K562 (cell line): ENCODE measurements at regions not wholly inside any gene's neighbourhood (a gene's known extent, or its start where the extent isn't known, plus 50 kb on each side); places are given as distances from the start of the nearest gene placed in this dataset.

Experiments
- CTCF ChIP-seq, 3 experiments: IDR thresholded peaks in 2 of 3; conservative IDR thresholded peaks in 1 of 3; 2 replicates each; pipeline ENCODE4 v1.5.1; 2011 to 2012; ENCODE audit warnings: low read length in 3 of 3, mild to moderate bottlenecking in 3 of 3, control low read depth in 2 of 3, improper control_type of control experiment in 1 of 3, inconsistent platforms in 1 of 3, low read depth in 1 of 3, mixed read lengths in 1 of 3, moderate library complexity in 1 of 3; ENCODE audit not compliant: insufficient read depth in 2 of 3
- FOSL1 ChIP-seq: fragments of 200-800 bp; sonication (Bioruptor generic); conservative IDR thresholded peaks from 2 replicates; pipeline ENCODE4 v1.6.1; 2016; ENCODE audit warnings: missing genetic modification characterization, missing compliant biosample characterization
- KDM1A ChIP-seq, 2 experiments: fragments of 450-650 bp; IDR thresholded peaks; 2 replicates each; pipeline ENCODE4 v1.6.1; 2016; ENCODE audit warnings: mild to moderate bottlenecking in 2 of 2
- NFXL1 ChIP-seq: fragments of 450-650 bp; formaldehyde crosslinking; IDR thresholded peaks from 2 replicates; pipeline ENCODE4 v1.4.0; 2021; ENCODE audit warnings: mild to moderate bottlenecking
- PRMT5 ChIP-seq: sonication (generic); formaldehyde crosslinking; IDR thresholded peaks from 2 replicates; pipeline ENCODE4 v1.5.0; 2020; ENCODE audit warnings: missing genetic modification reagents
- RFX5 ChIP-seq: IDR thresholded peaks from 2 replicates; pipeline ENCODE4 v1.6.1; 2011; ENCODE audit warnings: low read depth, mild to moderate bottlenecking, improper control_type of control experiment, low read length
- RNF2 ChIP-seq: sonication (generic); IDR thresholded peaks from 2 replicates; pipeline ENCODE4 v1.6.1; 2016
- ZNF354B ChIP-seq: fragments of 250-450 bp; sonication (Bioruptor Pico); IDR thresholded peaks from 2 replicates; pipeline ENCODE4 v1.4.0; 2020
- TF ChIP-seq, protein P1 (sequence below): IDR thresholded peaks from 3 replicates; pipeline ENCODE4 v1.6.1; 2011; ENCODE audit warnings: borderline replicate concordance, mild to moderate bottlenecking; ENCODE audit not compliant: insufficient read length, insufficient read depth
- TF ChIP-seq, protein P2 (sequence below): fragments of 450-650 bp; formaldehyde crosslinking; IDR thresholded peaks from 2 replicates; pipeline ENCODE4 v1.4.0; 2020; ENCODE audit warnings: mild to moderate bottlenecking, moderate library complexity
- TF ChIP-seq, protein P3 (sequence below): fragments of 450-650 bp; formaldehyde crosslinking; IDR thresholded peaks from 2 replicates; pipeline ENCODE4 v1.4.0; 2022; ENCODE audit warnings: missing genetic modification characterization
- TF ChIP-seq, protein P4 (sequence below), 2 experiments: fragments of 450-650 bp; formaldehyde crosslinking in 1 of 2; IDR thresholded peaks; 2 replicates each; pipeline versions ENCODE4 v1.4.0 to v1.6.1; 2014 to 2020; ENCODE audit warnings: mild to moderate bottlenecking in 2 of 2, borderline replicate concordance in 1 of 2, low read depth in 1 of 2

- no peak for TF ChIP-seq NFXL1 (CRISPR knock-in tag)
- TF ChIP-seq, protein P1, sequence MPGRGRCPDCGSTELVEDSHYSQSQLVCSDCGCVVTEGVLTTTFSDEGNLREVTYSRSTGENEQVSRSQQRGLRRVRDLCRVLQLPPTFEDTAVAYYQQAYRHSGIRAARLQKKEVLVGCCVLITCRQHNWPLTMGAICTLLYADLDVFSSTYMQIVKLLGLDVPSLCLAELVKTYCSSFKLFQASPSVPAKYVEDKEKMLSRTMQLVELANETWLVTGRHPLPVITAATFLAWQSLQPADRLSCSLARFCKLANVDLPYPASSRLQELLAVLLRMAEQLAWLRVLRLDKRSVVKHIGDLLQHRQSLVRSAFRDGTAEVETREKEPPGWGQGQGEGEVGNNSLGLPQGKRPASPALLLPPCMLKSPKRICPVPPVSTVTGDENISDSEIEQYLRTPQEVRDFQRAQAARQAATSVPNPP, result no peak
- no peak for TF ChIP-seq ZNF354B (CRISPR knock-in tag)
- TF ChIP-seq KDM1A (IDR thresholded peaks at IDR 0.05), result no peak
- TF ChIP-seq, protein P2, sequence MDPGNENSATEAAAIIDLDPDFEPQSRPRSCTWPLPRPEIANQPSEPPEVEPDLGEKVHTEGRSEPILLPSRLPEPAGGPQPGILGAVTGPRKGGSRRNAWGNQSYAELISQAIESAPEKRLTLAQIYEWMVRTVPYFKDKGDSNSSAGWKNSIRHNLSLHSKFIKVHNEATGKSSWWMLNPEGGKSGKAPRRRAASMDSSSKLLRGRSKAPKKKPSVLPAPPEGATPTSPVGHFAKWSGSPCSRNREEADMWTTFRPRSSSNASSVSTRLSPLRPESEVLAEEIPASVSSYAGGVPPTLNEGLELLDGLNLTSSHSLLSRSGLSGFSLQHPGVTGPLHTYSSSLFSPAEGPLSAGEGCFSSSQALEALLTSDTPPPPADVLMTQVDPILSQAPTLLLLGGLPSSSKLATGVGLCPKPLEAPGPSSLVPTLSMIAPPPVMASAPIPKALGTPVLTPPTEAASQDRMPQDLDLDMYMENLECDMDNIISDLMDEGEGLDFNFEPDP (CRISPR knock-in tag), result no peak
- TF ChIP-seq PRMT5 (CRISPR knock-in tag), result no peak
- TF ChIP-seq RNF2, result no peak
- TF ChIP-seq, protein P3, sequence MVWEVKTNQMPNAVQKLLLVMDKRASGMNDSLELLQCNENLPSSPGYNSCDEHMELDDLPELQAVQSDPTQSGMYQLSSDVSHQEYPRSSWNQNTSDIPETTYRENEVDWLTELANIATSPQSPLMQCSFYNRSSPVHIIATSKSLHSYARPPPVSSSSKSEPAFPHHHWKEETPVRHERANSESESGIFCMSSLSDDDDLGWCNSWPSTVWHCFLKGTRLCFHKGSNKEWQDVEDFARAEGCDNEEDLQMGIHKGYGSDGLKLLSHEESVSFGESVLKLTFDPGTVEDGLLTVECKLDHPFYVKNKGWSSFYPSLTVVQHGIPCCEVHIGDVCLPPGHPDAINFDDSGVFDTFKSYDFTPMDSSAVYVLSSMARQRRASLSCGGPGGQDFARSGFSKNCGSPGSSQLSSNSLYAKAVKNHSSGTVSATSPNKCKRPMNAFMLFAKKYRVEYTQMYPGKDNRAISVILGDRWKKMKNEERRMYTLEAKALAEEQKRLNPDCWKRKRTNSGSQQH (CRISPR knock-in tag), result no peak
- TF ChIP-seq FOSL1 (tag), result no peak
- no peak for TF ChIP-seq RFX5
- TF ChIP-seq, protein P4, sequence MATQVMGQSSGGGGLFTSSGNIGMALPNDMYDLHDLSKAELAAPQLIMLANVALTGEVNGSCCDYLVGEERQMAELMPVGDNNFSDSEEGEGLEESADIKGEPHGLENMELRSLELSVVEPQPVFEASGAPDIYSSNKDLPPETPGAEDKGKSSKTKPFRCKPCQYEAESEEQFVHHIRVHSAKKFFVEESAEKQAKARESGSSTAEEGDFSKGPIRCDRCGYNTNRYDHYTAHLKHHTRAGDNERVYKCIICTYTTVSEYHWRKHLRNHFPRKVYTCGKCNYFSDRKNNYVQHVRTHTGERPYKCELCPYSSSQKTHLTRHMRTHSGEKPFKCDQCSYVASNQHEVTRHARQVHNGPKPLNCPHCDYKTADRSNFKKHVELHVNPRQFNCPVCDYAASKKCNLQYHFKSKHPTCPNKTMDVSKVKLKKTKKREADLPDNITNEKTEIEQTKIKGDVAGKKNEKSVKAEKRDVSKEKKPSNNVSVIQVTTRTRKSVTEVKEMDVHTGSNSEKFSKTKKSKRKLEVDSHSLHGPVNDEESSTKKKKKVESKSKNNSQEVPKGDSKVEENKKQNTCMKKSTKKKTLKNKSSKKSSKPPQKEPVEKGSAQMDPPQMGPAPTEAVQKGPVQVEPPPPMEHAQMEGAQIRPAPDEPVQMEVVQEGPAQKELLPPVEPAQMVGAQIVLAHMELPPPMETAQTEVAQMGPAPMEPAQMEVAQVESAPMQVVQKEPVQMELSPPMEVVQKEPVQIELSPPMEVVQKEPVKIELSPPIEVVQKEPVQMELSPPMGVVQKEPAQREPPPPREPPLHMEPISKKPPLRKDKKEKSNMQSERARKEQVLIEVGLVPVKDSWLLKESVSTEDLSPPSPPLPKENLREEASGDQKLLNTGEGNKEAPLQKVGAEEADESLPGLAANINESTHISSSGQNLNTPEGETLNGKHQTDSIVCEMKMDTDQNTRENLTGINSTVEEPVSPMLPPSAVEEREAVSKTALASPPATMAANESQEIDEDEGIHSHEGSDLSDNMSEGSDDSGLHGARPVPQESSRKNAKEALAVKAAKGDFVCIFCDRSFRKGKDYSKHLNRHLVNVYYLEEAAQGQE (IDR thresholded peaks at IDR 0.05; ENCODE audit: borderline replicate concordance), result no peak
- TF ChIP-seq, protein P4 (CRISPR knock-in tag; IDR thresholded peaks at IDR 0.05; ENCODE audit: low read depth), result no peak
- TF ChIP-seq CTCF (IDR thresholded peaks at IDR 0.05 in 2 of 3, conservative IDR thresholded peaks at IDR 0.05 in 1 of 3; ENCODE audit: insufficient read depth in 2 of 3, low read depth in 1 of 3, low read length in 3 of 3), result no peak
These were observed 400.1 kb downstream of the CCDC85A start for GRCh38 chr2:56583796-56584315.
